ENCODE measurements at regions not wholly inside any gene's neighbourhood (a gene's known extent, or its start where the extent isn't known, plus 50 kb on each side); places are given as distances from the start of the nearest gene placed in this dataset.

DNA sequence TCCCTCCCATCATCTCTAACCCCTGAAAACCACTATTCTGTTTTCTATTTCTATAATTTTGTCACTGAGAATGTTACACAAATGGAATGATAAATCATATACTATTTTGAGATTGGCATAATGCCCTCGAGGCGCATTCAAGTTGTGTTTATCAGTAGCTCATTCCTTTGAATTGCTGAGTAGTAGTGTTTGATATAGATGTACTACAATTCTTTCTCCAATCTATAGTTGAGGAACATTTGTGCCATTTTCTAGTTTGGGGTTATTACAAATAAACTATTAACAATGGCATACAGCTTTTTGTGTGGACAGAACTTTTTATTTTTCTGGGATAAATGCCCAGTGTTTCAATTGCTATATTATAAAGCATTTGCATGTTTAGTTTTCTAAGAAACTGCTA, 86.0 kb downstream of the CCR1 start:
- no peaks in the 10 kb centered on the region for H3K36me3 Mint-ChIP-seq
- ChIA-PET CTCF (interaction anchor here (0.7 kb wide), 1 partner anchor 328 kb away, joined by 3 read pairs; no protein-coding TSS in a partner anchor), POLR2A (no interaction called here)
- TF ChIP-seq NR1H2 (CRISPR knock-in tag; IDR thresholded peaks at IDR 0.05), result no peak
- TF ChIP-seq TEAD4 (CRISPR knock-in tag; IDR thresholded peaks at IDR 0.05), result no peak
- TF ChIP-seq, protein P1, sequence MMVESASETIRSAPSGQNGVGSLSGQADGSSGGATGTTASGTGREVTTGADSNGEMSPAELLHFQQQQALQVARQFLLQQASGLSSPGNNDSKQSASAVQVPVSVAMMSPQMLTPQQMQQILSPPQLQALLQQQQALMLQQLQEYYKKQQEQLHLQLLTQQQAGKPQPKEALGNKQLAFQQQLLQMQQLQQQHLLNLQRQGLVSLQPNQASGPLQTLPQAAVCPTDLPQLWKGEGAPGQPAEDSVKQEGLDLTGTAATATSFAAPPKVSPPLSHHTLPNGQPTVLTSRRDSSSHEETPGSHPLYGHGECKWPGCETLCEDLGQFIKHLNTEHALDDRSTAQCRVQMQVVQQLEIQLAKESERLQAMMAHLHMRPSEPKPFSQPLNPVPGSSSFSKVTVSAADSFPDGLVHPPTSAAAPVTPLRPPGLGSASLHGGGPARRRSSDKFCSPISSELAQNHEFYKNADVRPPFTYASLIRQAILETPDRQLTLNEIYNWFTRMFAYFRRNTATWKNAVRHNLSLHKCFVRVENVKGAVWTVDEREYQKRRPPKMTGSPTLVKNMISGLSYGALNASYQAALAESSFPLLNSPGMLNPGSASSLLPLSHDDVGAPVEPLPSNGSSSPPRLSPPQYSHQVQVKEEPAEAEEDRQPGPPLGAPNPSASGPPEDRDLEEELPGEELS (CRISPR knock-in tag; IDR thresholded peaks at IDR 0.05), result no peak
- TF ChIP-seq, protein P2, sequence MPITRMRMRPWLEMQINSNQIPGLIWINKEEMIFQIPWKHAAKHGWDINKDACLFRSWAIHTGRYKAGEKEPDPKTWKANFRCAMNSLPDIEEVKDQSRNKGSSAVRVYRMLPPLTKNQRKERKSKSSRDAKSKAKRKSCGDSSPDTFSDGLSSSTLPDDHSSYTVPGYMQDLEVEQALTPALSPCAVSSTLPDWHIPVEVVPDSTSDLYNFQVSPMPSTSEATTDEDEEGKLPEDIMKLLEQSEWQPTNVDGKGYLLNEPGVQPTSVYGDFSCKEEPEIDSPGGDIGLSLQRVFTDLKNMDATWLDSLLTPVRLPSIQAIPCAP (CRISPR knock-in tag; IDR thresholded peaks at IDR 0.05), result no peak
- TF ChIP-seq, protein P3, sequence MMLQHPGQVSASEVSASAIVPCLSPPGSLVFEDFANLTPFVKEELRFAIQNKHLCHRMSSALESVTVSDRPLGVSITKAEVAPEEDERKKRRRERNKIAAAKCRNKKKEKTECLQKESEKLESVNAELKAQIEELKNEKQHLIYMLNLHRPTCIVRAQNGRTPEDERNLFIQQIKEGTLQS (CRISPR knock-in tag; conservative IDR thresholded peaks at IDR 0.05), result no peak
- TF ChIP-seq, protein P4, sequence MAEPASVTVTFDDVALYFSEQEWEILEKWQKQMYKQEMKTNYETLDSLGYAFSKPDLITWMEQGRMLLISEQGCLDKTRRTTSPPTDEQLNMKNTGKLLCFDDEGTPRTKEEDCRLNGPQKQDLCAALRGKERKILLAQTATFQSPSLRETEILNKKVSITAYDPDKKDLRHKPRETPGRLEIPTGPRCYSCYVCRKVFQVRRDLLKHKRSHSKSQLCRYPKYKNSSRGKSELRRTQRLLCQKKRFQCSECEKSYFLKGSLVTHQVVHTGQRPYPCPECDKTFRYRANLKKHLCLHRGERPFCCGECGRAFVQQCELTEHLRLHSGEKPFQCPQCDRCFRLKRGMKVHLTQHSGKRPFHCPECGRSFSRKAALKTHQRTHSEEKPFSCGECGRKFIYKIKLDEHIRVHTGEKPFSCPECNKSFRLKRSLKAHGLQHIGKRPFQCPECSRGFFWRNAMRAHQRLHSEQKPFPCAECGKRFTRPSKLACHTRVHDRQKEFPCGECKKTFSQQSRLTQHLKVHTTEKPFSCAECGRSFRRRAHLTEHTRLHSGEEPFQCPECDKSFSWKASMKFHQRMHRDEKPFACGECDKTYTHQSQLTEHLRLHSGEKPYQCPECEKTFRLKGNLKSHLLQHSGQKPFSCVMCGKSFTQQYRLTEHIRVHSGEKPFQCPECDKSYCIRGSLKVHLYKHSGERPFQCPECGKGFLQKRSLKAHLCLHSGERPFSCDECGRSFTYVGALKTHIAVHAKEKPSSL (CRISPR knock-in tag; conservative IDR thresholded peaks at IDR 0.05), result no peak
- TF ChIP-seq IRF2 (CRISPR knock-in tag; IDR thresholded peaks at IDR 0.05; ENCODE audit: borderline replicate concordance, low read depth), result no peak
- TF ChIP-seq, protein P5, sequence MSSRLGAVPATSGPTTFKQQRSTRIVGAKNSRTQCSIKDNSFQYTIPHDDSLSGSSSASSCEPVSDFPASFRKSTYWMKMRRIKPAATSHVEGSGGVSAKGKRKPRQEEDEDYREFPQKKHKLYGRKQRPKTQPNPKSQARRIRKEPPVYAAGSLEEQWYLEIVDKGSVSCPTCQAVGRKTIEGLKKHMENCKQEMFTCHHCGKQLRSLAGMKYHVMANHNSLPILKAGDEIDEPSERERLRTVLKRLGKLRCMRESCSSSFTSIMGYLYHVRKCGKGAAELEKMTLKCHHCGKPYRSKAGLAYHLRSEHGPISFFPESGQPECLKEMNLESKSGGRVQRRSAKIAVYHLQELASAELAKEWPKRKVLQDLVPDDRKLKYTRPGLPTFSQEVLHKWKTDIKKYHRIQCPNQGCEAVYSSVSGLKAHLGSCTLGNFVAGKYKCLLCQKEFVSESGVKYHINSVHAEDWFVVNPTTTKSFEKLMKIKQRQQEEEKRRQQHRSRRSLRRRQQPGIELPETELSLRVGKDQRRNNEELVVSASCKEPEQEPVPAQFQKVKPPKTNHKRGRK (CRISPR knock-in tag; IDR thresholded peaks at IDR 0.05; ENCODE audit: borderline replicate concordance), result no peak
- no peak for TF ChIP-seq RELA (CRISPR knock-in tag; IDR thresholded peaks at IDR 0.05; ENCODE audit: borderline replicate concordance)
- no peak for TF ChIP-seq GTF2I (CRISPR knock-in tag; conservative IDR thresholded peaks at IDR 0.05)
- TF ChIP-seq, protein P6, sequence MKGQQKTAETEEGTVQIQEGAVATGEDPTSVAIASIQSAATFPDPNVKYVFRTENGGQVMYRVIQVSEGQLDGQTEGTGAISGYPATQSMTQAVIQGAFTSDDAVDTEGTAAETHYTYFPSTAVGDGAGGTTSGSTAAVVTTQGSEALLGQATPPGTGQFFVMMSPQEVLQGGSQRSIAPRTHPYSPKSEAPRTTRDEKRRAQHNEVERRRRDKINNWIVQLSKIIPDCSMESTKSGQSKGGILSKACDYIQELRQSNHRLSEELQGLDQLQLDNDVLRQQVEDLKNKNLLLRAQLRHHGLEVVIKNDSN (CRISPR knock-in tag; IDR thresholded peaks at IDR 0.05), result no peak
- H3K9me3 Mint-ChIP-seq, result no peaks in the 10 kb centered on the region
- DNase-seq (ENCODE audit: low spot score) (no peak), ATAC-seq (no peak)
- no peaks in the 10 kb centered on the region; the same call in 1 of the 2 replicates for H3K27me3 Mint-ChIP-seq (ENCODE audit: low read depth)
- H3K4me1 Mint-ChIP-seq, result peaks cover 10% of the 10 kb centered on the region
- no peak overlapping the region for H3K27ac Mint-ChIP-seq
- no peak overlapping the region for H3K4me3 Mint-ChIP-seq

DNA sequence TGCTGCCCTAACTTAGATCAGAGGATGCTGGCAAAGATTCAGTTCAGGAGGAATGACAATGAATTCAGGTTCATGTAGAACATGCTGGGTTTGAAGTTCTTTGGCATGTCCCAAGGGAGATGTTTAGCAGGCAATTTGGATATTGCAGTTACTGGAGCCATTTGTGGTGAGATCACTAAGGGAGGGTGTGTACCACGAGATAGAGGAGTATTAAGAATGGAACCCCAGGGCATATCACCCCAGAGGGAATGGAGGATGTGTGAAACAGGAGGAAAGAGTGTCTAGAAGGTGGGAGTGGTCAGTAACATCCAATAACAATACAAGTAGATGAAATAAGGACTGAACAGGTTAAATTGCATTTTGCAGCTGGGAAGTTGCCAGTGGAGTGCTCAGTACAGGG, 87.1 kb downstream of the CCR1 start:
- ChIA-PET POLR2A (no interaction called here), CTCF (no interaction called here)
- TF ChIP-seq, protein P7, sequence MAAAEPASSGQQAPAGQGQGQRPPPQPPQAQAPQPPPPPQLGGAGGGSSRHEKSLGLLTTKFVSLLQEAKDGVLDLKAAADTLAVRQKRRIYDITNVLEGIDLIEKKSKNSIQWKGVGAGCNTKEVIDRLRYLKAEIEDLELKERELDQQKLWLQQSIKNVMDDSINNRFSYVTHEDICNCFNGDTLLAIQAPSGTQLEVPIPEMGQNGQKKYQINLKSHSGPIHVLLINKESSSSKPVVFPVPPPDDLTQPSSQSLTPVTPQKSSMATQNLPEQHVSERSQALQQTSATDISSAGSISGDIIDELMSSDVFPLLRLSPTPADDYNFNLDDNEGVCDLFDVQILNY (CRISPR knock-in tag; IDR thresholded peaks at IDR 0.05), result no peak
- no peak for TF ChIP-seq ATF1 (CRISPR knock-in tag; IDR thresholded peaks at IDR 0.05)
- TF ChIP-seq ZBTB21 (CRISPR knock-in tag; IDR thresholded peaks at IDR 0.05; ENCODE audit: borderline replicate concordance), result no peak
- no peak for TF ChIP-seq ZNF416 (CRISPR knock-in tag; IDR thresholded peaks at IDR 0.05)
- ATAC-seq (no peak), DNase-seq (ENCODE audit: low spot score) (no peak)
- Mint-ChIP-seq H3K27me3 (ENCODE audit: low read depth) (no peaks in the 10 kb centered on the region; the same call in 1 of the 2 replicates), H3K36me3 (no peaks in the 10 kb centered on the region), H3K4me1 (peaks cover 10% of the 10 kb centered on the region), H3K9me3 (no peaks in the 10 kb centered on the region), H3K27ac (no peak overlapping the region), H3K4me3 (no peak overlapping the region)
